ENCODE measurements at regions not wholly inside any gene's neighbourhood (a gene's known extent, or its start where the extent isn't known, plus 50 kb on each side); places are given as distances from the start of the nearest gene placed in this dataset.

- TF ChIP-seq POLR2A (IDR thresholded peaks at IDR 0.05) (no peak), CTCF (IDR thresholded peaks at IDR 0.05 in 4 of 5, conservative IDR thresholded peaks at IDR 0.05 in 1 of 5) (no peak)
Observed at GRCh38 chr20:50311308-50312001, 120.8 kb downstream of the CEBPB start.

Data from gastrocnemius medialis (tissue), 4 donors.